ENCODE measurements at regions not wholly inside any gene's neighbourhood (a gene's known extent, or its start where the extent isn't known, plus 50 kb on each side); places are given as distances from the start of the nearest gene placed in this dataset.
"Not testable (repeated sequence)": the region's sequence is repeated elsewhere in the genome, so short reads cannot be mapped to it uniquely, and the experiment has no call there.

- no peak for DNase-seq
Measured at GRCh38 chr18:68219274-68219673, 495.6 kb downstream of the TMX3 start.

- no peak for DNase-seq
Measured at GRCh38 chr18:68215931-68216330, 499.0 kb downstream of the TMX3 start.

- no peak for DNase-seq
Measured at GRCh38 chr18:68186039-68186438, 528.9 kb downstream of the TMX3 start.

- no peak for DNase-seq
Measured at GRCh38 chr18:68181956-68182355, 533.0 kb downstream of the TMX3 start.

- no peak for DNase-seq
Measured at GRCh38 chr18:68179811-68180210, 535.1 kb downstream of the TMX3 start.

GRCh38 chr18:68178921-68179320, 536.0 kb downstream of the TMX3 start:
- no peak for DNase-seq

GRCh38 chr18:68177807-68178702, 536.9 kb downstream of the TMX3 start:
- DNase-seq, result no peak

GRCh38 chr18:68176901-68177300, 538.0 kb downstream of the TMX3 start:
- DNase-seq, result no peak

- DNase-seq, result no peak
Measured at GRCh38 chr18:68172842-68173549, 541.9 kb downstream of the TMX3 start.

GRCh38 chr18:68164909-68165308, 550.0 kb downstream of the TMX3 start:
- DNase-seq, result no peak

GRCh38 chr18:68153821-68154220, 561.1 kb downstream of the TMX3 start:
- not testable (repeated sequence) for DNase-seq

- no peak for DNase-seq
Measured at GRCh38 chr18:68152770-68153169, 562.1 kb downstream of the TMX3 start.

GRCh38 chr18:68150961-68151360, 563.9 kb downstream of the TMX3 start:
- DNase-seq, result no peak

- no peak for DNase-seq
Measured at GRCh38 chr18:68148863-68149262, 566.0 kb downstream of the TMX3 start.

GRCh38 chr18:68147728-68148127, 567.2 kb downstream of the TMX3 start:
- DNase-seq, result no peak

- no peak for DNase-seq
Measured at GRCh38 chr18:68121826-68122225, 593.1 kb downstream of the TMX3 start.

GRCh38 chr18:68121308-68121707, 593.6 kb downstream of the TMX3 start:
- DNase-seq, result no peak

- no peak for DNase-seq
Measured at GRCh38 chr18:68114989-68115388, 598.5 kb upstream of the DSEL start.

GRCh38 chr18:68104036-68104435, 587.5 kb upstream of the DSEL start:
- no peak for DNase-seq

GRCh38 chr18:68103561-68103960, 587.0 kb upstream of the DSEL start:
- DNase-seq, result no peak

GRCh38 chr18:68102117-68102516, 585.6 kb upstream of the DSEL start:
- no peak for DNase-seq

- DNase-seq, result no peak
Measured at GRCh38 chr18:68098655-68099054, 582.1 kb upstream of the DSEL start.

GRCh38 chr18:68086481-68086880, 570.0 kb upstream of the DSEL start:
- DNase-seq, result no peak

GRCh38 chr18:68085251-68085650, 568.7 kb upstream of the DSEL start:
- DNase-seq, result no peak
